ENCODE measurements at regions not wholly inside any gene's neighbourhood (a gene's known extent, or its start where the extent isn't known, plus 50 kb on each side); places are given as distances from the start of the nearest gene placed in this dataset.
"Not testable (repeated sequence)": the region's sequence is repeated elsewhere in the genome, so short reads cannot be mapped to it uniquely, and the experiment has no call there.

DNA sequence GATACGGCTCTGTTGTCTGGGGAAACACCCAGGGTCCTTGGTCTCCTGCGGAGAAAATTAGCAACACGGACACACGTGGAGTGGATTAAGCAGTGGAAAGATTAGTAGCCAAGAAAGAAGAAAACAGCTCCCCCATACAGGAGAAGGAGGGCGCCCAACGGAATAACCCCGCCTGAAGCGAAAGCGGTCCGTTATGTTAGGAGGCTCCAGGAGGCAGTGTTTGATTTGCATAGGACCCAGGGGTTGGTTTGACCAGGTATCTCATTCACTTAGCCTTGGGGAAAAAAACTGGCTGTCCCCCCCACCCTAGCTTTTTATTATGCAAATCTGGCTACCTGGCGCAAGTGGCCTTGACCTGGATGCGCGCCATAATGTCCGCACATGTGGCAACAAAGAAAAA is 170.1 kb upstream of the KYNU start:
- DNase-seq: no peak

DNA sequence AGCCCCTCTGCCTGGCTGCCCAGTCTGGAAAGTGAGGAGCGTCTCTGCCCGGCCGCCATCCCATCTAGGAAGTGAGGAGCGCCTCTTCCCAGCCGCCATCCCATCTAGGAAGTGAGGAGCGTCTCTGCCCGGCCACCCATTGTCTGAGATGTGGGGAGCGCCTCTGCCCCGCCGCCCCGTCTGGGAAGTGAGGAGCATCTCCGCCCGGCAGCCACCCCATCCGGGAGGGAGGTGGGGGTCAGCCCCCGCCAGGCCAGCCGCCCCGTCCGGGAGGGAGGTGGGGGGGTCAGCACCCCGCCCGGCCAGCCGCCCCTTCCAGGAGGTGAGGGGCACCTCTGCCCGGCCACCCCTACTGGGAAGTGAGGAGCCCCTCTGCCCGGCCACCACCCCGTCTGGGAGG is 175.1 kb upstream of the KYNU start:
- not testable (repeated sequence) for DNase-seq

DNA sequence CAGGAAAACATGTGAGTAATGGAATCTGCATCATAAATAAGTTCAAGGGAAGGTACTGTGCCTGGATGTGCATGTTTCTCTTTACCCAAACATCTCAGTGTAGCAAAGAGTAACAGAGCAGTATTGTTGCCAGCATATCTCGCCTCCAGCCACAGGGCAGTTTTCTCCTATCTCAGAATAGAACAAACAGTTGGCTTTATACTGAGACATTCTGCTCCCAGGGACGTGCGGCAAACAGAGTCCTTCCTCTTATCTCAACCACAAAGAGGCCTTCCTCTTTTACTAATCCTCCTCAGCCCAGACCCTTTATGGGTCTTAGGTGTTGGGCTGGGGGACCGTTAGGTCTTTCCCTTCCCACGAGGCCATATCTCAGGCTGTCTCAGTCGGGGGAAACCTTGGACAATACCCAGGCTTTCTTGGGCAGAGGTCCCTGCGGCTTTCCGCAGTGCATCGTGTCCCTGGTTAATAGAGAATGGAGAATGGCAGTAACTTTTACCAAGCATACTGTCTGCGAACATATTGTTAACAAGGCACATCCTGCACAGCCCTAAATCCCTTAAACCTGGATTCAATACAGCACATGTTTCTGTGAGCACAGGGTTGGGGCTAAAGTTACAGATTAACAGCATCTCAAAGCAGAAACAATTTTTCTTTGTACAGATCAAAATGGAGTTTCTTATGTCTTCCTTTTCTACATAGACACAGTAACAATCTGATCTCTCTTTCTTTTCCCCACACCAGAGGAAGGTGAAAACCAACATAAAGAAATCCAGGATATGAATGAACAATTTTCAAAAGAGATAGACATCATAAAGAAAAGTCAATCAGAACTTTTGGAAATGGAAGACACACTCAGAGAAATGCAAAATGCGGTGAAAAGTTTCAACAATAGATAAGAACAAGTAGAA is 181.9 kb upstream of the KYNU start:
- DNase-seq: not testable (repeated sequence)

DNA sequence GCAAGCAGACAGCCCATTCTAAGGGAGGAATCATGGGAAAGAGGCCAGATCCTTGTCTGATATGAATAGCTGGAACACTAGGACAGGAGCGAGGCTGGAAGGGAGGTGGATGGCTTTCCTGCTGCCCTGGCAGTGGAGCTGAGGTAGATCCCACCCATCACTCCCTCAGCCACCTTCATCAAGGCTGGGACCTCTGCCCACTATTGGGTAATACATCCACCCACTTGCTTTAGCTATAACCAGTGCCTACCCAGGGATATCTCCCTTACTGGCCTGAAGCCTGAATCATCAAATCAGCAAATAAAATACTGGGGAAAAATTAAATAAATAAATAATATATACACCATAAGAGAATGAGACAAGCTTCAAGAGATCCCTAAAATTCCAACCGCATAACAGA is 183.2 kb upstream of the KYNU start:
- no peak for DNase-seq

DNA sequence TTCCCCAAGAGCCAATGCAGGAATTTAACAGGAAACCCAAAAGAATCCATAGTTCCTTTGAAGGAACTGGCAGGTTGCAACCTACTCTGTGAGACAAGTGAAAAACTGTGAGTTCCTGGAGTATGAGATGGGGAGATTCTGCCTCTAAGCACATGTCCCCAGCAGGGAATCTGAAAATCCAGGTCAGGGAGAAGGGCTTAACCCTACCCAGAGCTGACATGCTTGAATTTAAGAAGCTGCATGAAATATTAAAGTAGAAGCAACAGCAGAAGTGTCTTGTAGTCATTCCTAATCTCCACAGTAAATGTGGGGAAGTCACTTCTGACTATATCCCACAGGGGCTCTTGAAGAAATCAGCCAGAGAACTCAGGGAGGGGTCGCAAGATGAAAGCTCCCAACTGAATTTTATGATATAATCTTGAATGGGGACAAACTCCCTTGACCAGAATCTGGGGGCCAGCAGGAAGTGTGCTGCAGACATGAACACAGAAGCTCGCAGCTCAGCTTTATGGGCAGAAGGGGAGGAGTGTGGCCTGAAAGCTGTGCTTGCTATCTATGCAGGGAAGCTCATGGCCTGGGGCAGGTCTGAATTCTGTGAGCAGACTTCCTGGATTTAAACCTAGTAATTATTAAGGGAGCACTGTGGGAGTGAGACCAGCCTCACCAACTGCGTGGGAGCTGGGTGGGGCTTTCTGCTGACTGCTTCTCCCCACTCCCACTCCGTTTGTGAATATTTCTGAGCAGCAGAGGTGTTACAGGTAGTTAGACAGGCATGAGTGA is 184.1 kb upstream of the KYNU start:
- DNase-seq: no peak

DNA sequence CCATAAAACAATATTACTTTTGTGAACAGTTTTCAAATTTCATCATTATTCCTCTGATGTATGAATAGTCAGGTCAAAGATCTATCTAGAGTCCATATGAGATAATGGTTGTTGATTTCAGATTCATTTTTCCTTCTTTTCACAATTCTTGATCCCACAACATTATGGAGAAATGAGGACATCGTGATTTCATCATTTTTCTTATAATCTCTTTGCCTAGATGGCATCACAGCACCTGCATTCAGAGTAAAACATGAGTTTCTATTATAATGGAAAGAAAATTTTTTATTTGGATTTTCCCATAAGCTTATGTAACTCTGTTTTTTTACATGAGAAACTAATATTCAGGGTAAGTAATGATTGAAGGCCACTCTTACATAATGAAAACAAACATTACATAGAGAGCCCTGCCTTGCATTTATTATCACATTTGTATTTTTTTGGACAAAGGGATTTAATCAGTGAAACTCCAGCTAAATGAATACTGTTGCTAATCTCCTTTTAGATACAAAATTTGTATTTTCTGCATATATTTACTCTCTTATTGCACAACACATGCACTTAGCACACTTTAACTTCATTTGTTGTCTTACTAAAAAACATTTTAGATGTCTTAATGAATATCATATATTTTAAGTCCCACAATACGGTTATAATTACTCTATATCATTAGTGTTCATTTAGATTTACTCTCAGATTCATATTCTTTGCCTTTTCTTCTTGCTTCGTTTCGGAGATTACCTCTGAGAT is 188.4 kb upstream of the KYNU start:
- no peak for DNase-seq

DNA sequence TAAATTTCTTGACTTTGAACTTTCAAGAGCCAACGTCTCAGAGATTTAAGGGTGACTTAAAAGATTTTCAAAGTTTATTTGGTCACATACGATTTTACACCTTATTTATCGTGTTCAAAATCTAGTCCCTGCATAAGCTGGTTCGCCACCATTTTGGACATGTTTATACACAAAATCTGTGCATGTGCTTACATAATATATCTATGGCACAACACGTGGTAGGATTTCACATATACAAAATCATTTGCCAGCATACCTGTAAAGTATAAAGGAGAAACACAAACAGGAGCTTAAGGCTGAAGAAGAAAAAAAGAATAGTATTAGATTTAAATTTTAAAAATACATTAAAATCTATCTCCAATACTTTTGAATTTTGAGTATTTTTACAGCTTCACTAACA is 190.0 kb upstream of the KYNU start:
- DNase-seq: no peak

DNA sequence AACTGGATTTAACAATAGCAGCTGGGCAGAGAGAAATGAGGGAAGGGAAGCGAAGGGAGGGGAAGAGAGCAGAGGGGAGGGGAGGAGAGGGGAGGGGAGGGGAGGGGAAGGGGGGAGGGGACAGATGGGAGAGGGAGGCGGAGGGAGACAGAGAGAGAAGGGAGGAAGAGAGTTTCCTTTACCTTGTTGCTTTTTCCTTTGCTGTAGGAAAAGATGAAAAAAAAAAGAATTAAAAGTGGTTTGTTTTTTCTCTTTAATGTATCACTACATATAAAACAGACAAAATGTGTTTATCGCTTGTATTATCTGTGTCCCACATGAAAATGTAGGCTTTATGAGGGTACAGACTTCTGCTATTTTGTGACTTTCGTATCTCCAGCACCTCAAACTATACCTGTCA is 190.4 kb upstream of the KYNU start:
- DNase-seq: no peak

DNA sequence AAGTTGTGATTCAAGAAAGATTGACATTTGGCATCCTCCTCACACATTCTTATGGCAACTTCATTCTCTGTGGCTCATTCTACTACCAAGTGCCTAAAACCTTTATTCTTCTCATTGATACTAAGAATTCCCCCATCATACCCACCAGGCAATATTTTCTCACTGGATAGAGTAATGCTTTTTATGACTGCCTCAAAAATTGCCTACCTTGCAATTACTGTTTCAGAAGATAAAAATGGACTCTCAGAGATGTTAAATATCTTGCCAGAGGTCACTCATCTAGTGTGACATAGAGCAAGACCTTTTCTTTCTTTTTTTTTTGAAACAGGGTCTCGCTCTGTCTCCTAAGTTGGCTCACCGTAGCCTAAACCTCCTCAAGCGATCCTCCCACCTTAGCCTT is 192.8 kb upstream of the KYNU start:
- DNase-seq: no peak

DNA sequence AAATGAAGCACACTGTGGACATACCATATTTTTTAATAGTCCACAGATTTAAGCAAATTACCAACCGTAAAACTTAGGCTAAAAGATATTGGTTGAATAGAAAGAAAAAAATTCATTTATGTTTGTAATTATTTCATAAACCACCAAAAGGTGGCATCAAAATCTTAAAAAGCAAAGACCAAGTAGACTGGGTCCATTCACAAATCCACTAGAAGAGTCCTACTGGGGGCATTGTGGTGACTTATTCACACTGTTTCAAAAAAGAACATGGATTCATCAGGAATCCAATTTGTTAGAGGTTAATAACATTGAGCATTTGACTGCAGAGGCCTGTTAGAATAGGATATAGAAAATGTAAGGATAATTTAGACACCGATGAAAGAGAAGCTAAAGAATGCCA is 194.9 kb upstream of the KYNU start:
- no peak for DNase-seq

DNA sequence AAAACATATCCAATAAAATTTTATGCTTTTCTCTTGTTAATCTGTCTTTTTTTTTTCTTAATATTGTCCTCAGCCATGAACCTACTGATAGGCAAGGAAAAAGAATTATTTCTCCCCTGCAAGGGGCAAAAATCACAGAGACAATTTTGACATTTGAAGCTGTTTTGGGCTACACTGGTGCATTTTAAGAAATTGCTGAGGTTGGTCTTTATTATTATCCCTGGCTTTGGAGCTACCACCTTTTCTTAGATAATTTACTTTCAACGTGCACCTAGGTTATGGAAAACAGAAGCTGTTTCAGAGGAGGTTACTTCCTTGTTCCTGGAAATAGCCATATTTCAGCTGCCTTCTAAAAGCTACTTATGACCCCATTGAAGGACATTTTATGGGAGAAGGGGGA is 195.5 kb upstream of the KYNU start:
- DNase-seq: no peak

DNA sequence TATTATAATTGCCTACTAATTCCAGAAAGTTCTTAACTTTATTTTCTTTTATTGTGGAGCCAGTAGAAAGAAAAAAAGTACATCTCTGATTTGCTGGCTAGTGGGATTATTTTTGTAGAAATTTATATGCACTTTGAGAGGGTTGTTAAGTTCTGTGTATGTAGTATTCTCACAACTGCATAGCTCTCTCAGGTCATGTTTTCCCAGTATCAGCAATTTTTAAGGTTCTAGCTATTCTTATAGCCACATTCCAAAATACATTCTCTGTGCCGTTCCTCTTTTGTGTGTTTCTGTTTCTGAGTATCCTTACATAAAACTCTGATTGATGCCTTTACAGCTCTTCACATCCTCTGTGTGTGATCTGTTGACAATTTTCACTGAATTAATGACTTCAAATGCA is 199.3 kb upstream of the KYNU start:
- DNase-seq: no peak

DNA sequence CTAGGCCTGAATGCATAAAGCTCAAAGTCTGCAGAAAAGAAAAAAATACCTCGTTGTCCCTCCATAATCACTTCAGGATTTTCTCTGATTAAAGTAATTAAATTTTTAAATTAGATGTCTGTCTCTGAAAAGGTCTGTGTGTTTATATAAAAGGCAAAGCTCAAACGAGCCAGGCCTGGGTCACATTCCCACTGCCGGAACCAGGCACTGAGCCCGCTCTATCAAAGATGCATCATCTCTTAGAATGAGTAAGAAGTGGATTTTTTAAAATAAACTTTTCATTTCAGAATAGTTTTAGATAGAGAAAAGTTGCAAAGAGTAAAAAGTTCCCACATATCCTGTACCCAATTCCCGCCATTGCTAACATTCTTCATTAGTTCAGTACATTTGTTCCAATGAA is 202.1 kb upstream of the KYNU start:
- no peak for DNase-seq

DNA sequence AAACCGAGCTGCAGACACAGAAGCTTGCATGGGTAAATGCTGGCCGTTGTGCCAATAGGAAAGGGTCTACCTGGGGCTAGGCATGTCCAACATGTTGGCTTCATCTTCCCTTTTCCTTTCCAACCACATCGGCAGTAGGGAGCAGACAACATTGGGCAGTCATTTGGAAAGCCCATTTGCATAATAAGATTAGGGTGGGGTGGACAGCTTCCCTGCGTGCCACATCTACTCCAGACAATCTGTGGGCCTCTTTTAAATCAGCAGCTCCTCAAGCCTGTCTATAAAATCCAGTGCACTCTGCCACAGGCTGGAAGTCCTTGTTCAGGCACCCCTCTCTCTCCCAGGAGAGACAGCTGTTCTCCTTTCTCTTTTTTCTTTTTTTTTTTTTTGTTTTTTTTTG is 203.6 kb upstream of the KYNU start:
- DNase-seq: no peak

DNA sequence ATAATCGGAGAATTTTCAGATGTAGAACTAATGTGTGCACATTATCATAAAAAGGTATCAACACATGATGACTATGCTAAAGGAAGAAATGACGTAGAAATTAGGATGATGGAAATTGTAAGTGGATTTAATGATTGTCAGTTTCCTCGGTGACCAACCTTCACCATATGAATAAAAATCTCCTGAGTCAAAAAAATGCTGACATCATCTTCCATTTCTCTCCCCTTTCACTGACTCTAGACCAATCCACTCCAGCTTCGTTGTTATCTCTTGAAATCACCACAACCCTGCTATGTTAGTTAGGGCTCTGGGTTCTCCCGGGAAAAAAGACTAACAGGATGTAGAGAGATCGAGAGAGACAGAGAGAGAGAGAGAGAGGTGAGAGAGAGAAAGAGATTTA is 204.8 kb upstream of the KYNU start:
- DNase-seq: no peak

DNA sequence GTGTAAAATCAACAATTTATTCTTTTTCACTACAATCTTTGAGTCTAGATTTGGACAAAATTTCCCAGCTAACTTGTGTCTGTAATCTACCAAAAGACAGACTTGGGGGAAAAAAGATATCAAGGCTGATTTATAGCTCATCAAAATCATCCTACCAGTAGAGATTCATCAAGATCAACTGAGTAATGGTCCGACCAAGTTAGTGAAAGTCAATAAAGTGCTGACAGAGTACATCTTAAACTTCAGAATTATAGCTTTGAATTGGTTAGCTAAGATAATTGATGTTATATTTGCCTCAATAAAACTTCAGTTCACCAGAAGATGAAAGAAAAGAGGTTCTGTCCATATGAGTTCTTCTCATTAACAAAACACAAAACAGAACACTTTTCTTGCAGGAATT is 207.1 kb upstream of the KYNU start:
- DNase-seq: no peak

DNA sequence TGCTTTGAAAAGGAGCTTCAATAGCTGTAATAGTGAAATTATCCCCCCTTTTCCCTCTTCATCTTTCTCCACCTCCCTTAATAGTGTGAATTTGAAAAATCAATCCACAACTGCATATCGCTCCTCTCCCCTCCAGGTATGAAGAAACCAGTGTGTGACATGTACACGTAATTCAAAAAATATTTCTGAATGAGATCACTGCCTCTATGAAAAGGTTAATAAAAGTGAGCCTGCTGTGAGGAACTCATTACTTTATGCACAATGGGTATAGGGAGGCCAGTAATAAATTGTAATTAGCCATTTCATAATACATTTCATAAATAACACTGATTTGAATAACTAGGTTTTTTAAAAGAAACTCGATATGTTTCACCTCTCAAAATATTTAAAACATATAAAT is 209.0 kb upstream of the KYNU start:
- DNase-seq: no peak

DNA sequence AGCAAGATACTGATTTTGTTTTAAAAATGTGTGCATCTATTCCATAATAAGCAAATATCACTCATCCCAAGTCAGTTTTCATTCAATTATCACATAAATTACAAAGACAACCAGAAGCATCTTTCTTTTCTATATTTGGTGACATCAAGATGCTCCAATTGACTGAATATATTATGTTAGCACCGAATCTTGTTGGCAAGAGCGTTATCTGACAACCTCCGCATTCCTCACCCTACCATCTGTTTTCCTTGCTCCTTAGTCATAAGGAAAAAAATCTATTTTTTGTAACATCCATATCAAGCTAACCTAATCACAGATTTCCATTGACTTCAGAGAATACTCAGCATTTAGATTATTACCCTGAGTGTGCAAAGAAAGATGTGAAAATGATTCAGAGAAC is 212.2 kb upstream of the KYNU start:
- DNase-seq: no peak

DNA sequence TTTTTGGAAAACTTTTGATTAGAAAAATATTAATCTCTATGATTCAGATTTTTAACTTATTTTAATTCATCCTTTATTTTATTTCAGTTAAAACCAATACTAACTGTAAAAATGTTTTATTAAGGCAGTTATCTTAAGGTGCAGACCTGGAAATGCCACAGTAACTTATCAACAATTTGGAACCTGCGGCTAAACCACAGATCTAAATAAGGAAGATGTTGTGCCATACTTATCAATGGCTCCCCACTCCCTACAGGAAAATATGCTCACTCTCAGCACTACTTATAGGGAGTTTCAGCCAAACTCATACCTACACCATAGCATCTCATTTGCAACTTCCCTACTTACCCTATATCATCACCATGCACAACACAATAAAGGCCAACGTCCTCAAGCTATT is 226.9 kb upstream of the KYNU start:
- DNase-seq: no peak

DNA sequence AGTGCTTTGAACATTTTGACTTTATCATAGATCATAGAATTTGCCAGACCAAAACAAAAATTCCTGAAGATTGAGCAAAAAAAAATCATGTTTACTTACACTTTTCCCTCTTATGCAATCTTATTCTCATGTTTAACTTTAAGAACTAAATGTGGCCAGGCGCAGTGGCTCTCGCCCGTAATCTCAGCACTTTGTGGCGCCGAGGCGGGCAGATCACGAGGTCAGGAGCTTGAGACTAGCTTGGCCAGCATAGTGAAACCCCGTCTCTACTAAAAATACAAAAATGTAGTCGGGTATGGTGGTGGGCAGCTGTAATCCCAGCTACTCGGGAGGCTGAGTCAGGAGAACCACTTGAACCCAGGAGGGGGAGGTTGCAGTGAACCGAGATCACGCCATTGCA is 227.9 kb upstream of the KYNU start:
- DNase-seq: no peak

DNA sequence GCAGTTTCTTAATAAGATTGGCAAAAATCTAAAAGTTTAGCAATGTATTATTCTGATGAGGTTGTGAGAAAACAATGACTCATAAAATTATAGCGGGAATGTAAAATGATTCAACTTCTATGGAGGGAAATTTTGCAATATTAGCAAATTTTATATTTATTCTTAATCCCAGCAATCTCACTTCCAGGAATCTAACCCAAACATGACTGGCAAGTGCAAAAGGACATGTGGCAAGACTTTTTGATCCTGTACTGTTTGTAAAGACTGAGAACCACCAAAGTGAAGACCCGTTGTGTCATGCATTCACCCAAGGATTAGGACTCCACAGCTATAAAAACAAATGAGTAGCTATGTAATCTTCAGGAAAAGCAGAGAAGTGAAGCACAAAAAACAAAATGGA is 234.8 kb upstream of the KYNU start:
- no peak for DNase-seq

DNA sequence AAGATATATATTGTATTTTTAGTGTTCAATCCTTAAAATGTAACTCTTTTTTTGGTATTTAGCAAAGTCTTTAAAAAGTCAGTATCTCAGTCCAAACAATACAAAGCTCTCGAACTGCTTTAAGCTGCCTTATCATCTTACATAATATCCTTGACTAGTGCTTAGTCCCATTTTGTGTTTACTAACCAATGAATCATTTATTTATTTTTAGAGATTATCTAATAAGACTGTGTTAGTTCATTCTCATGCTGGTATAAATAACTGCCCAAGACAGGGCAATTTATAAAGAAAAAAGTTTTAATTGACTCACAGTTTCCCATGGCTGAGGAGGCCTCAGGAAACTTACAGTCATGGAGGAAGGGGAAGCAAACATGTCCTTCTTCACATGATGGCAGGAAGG is 248.3 kb upstream of the KYNU start:
- no peak for DNase-seq

DNA sequence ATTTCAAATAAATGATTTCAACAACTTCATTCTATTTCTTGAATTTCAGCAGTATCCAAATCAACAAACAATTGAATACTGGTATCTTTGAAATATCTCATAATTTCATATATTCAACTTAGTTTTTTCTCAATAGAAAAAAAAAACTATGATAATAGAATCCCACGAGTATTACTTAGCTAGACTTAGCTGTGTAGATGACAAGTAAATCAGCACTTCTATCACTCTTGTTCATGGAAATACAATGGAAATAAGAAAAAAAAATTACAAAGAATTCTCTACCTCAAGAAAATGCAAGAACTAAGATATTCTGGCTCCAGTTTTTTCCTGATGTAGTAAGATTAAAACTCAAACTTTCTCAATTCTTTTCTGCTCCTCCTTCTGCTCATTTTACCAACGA is 256.2 kb upstream of the KYNU start:
- DNase-seq: no peak

DNA sequence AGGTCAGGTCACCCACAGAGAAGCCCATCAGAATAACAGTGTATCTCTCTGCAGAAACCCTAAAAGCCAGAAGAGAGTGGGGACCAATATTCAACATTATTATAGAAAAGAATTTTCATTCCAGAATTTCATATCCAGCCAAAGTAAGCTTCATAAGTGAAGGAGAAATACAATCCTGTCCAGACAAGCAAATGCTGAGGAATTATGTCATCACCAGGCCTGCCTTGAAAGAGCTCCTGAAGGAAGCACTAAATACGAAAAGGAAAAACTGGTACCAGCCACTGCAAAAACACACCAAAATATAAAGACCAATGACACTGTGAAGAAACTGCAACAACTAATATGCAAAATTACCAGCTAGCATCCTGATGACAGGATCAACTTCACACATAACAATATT is 260.0 kb upstream of the KYNU start:
- no peak for DNase-seq

All from NCI-H774 (cell line).